GM19324 (cell line): ENCODE measurements at regions not wholly inside any gene's neighbourhood (a gene's known extent, or its start where the extent isn't known, plus 50 kb on each side); places are given as distances from the start of the nearest gene placed in this dataset.

Experiments used
- ATAC-seq: cut with Tn5 transposase; IDR thresholded peaks from one replicate; pipeline ENCODE4 v1.9.1; 2021; ENCODE audit warnings: mild to moderate bottlenecking, moderate library complexity; ENCODE audit not compliant: unreplicated experiment, low FRiP score

GRCh38 chr5:1748271-1748670 is 51.4 kb downstream of the MRPL36 start:
- ATAC-seq, result no peak

DNA sequence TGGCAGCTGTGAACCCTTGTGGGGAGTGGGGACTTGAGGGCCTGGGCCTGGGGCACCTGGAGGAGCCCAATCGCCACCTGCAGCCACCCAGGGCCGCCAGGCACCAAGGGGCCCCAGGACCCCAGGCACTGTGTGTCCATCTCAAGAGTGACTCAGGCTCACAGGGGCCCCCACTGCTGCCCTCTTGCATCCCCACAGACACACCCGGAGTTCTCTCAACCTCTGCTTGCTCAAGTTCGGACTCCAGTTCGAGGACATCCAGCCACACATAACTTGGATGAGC is 51.9 kb downstream of the MRPL36 start:
- ATAC-seq, result no peak

- ATAC-seq, result no peak
These were observed 52.4 kb downstream of the MRPL36 start for GRCh38 chr5:1747079-1747802.

DNA sequence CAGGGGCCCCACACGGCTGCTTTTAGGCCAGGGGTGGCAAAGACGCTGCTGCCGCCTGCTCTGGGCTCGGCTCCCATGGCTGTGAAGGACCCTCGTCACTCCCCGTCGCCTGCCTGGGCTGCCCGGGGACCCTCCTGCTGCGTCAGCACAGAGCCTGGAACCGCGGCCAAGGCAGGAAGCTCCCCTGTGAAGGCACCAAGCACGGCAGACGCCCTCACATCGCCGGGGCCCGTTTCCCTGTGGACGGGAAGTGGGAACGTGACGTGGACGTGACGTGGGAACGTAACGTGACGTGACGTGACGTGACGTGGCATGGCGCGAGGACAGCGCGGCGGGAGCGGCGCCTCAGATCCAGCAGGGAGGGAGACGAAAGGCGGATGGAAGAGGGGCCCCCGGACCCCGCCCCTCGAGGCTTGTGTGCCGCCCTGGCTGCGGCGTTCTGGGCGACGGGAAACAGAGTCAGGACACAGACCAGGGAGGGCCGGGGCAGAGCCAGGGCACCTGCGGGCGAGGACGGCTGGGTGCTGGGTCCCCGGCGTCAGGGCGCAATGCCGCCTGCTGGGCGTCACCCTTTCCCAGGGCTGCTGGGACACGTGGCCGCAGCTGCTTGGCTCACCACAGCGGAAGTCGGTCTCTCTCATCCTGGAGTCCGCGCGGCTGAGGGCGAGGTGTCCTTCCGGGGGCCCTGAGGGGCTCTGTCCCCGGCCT is 53.1 kb downstream of the MRPL36 start:
- no peak for ATAC-seq

DNA sequence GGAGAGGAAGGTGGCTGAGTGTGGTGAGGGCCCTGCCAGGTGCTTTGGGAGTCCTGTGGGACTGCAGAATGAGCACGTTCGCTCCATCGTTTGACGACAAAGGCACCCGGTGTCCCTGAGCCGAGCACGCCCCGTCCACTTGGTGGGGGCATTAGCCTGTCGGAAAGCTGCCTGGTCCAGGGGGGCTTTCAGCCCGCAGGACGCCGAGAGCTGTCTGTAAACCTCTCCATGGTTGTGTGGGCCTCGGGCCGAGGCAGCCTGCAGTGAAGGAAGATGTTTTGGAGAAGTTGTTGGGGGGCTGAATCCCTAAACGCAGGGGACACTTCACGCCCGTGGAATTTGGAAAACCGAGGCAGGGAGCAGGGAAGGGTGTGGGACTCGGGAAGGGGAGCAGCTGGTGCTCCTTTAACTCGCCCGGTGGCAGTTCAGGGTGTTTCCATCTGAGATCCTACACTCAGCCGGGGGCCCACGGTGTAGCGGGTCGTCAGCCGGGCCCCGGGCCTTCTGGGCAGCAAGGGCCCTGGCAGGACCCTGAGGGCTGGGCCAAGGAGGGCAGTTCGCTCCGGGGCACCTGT is 53.8 kb downstream of the MRPL36 start:
- ATAC-seq, result no peak

DNA sequence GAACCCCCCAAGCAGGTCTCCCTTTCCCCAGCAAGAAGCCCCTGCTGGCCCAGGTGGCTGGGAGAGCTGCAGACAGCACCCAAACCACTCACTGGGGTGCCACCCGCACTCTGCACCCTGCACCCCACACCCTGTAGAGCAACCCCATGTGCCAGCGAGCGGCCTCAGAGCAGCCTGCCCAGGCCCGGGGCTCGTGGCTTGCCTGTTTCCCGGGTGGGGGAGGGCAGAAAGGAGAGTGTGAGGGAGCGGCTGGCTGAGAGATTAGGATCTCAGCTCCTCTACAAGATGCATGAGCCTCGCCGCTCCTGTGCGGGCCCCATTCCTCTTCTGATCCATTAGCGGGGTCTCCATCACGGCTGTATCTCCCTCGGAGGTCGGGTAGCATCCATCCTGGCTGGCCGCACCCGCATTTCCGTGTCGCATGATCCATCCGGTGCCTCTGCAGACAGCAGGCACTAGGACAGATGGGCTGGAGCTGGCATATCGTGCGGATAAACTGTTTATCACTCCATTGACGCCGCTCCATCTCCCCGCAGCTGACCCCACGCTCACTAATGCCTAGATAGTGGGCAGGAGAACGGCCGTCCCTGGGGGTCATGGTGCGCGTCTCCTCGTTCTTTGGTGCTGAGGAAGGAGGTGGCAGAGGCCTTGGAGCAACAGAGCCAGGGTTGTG is 54.4 kb downstream of the MRPL36 start:
- ATAC-seq, result no peak

DNA sequence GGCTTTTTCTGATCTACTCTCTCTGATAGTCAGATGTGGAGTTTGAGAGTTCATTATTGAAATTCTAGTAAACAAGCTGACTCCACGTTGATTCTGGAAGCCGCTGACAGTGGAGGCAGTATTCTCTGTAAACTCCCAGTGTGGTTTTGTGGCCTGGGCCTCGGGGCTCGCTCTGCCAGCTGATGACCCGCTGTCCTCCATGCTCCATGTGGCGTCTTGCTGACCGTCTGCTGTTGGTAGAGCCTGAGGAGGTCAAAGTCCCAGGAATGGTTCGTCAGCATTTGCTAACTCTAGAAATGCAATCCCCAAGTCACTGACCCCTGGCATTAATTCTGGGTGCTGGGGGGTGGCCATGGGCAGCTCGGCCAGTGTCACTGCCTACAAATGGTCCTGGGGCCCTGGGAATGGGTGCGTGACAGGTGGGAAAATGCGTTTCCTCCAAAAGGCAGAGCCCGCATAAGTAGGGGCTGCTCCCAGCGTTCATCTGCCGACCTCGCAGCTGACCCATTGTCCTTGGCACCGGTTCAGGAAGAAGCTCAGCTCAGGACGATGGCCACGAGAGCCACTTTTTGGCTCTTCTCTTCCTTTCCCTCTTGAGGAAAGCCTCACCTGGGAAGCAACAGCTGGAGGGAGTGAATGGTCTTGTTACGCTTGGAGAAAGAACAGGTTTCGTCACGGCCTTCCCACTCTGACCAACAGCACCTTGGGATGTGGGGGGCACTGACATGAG is 55.1 kb downstream of the MRPL36 start:
- ATAC-seq, result no peak

- no peak for ATAC-seq
These were observed 55.9 kb downstream of the MRPL36 start for GRCh38 chr5:1743769-1744085.

- ATAC-seq, result no peak
These were observed 56.4 kb downstream of the MRPL36 start for GRCh38 chr5:1743061-1743768.

DNA sequence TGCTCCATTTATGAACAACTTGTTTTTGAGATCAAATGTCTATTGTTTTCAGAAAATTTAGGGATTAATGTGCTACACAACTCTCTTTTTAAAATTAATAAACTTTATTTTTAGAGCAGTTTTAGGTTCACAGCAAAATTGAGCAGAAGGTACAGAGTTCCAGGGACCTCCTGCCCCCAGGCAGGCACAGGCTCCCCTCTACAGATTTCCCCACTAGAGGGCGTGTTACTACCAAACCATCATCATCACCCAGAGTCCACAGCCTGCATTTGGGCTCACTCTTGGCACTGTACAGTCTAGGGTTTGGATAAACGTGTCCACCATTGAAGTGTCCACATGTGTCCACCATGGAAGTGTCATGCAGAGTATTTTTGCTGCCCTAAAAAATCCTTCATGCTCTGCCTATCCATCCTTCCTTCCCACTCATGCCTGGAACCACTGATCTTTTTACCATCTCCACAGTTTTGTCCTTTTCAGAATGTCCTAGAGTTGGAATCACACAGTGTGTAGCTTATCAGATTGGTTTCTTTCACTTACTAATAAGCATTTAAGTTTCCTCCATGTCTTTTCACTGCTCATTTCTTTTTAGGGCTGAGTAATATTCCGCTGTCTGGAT is 61.7 kb downstream of the MRPL36 start:
- ATAC-seq, result no peak

DNA sequence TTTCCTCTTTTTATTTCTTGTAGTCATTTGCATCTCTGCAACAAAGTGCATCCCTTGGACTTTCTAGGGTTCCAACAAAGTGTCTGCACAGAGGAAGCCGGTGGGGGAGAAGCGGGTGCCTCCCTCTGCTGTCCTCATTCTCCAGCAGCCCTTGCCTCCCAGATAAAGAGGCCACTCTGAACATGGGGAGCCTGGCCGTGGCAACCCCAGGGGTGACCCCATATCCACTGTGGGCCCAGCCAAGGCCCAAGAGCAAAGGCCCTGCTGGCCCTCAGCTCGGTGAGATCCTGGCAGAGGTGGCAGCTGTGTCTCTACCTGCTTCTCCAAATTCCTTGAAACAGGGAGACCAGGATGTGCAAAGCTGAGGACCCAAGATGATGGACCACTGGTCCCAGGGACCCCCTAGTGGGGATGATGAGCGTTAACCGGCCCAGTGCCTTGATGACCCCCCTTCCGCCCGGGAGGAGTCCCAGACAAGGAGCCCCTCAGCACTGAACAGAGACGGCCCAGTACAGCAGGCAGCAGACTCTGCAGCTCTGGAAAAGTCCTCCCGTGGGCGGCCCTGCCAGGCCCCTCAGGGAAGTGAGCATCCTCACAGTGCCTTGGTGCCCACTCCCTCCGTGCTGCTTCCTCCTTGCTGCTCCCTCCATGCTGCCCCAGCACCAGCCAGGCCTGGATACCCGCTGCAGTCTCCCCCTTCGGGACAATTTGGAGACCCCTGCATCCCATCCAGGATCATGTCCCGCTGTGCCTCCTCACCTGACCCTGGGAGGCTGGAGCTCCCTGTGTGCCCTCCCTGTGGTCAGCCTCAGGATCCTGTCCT is 62.5 kb downstream of the MRPL36 start:
- ATAC-seq, result no peak

GRCh38 chr5:1736065-1736464 is 63.6 kb downstream of the MRPL36 start:
- ATAC-seq, result no peak

DNA sequence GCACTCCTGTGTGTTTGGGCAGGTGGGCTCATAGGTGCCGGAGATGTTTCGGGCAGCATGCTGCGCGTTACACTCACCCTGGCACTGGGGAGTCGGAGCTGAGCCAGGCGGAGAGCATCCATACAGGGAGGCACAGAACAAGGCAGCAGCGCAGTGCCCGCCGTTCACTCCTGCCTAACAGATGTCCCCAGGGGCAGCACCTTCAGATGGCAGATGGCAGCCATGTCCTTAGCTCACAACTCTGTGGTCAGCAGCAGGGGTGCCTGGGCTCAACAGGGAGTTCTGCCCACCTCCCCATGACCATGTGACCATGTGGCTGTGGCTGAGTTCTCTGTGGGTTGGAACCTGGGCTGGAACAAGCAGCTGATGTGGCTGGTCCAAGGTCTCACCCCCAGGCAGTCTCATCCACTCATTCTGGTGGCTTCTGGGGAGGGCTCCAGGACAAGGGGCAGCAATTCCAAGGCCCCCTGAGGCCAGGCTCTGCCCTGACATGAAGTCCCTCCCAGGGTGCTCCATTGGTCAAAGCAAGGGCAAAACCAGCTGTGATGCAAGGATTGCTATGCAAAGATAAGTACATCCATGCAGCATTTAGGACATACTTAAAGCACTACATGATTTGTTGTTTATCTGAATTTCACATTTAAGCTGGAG is 64.2 kb downstream of the MRPL36 start:
- no peak for ATAC-seq

DNA sequence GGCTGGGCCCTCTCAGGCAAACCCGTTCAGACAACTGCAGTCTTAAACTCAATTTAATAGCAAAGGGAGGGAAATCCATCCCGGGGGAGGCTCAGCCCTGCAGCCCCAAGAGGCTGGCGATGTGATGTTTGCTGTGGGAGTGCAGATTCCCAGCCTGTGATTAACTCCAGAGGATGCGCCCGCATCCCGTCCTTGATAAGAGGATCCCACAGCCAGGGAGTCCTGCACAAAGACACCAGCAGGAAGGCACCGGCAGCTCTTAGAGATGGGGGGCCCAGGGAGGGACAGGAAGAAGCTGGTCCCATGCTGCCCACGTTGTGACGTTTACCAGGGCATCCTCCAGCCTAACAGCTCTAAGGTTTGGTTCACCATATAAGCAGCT is 64.7 kb downstream of the MRPL36 start:
- ATAC-seq, result no peak

DNA sequence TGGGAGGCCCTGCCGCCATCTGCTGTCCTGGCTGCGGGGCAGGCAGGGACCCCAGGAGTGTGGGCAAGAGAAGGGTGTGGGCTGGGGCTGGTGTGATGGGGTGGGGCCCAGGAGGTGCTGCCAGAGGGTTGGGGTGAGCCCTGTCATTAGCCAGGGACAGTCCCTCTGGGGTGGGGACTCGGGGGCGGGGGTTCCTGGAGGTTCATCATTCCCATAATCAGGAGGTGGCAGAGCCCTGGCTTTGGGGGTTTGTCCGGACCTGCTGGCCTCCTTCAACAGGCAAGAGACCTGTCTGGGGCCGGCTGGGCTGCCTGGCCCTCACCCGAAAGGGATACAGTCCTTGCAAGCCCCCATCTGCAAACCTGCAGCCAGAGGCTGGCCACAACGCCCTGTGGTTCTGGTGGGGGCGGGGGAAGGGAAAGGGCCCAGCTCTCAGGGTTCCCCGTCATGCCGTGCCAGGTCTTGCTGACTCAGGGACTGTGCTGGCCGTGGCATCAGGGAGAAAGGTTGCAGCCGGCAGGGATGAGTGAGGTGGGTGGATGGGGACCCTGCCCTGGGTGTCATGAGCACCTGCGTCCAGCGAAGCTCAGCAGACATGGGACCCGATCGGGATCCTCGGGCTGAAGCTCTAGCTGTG is 65.2 kb downstream of the MRPL36 start:
- no peak for ATAC-seq

- no peak for ATAC-seq
These were observed 66.3 kb downstream of the MRPL36 start for GRCh38 chr5:1733369-1733768.

GRCh38 chr5:1732945-1733344 is 66.7 kb downstream of the MRPL36 start:
- no peak for ATAC-seq

GRCh38 chr5:1732238-1732941 is 67.2 kb downstream of the MRPL36 start:
- ATAC-seq, result no peak
